Keratinocyte (primary cell): ENCODE measurements at regions not wholly inside any gene's neighbourhood (a gene's known extent, or its start where the extent isn't known, plus 50 kb on each side); places are given as distances from the start of the nearest gene placed in this dataset.

Experiments
- CTCF ChIP-seq, 3 experiments: IDR thresholded peaks in 1 of 3; conservative IDR thresholded peaks in 1 of 3; optimal IDR thresholded peaks in 1 of 3; 2 replicates in 2 of 3; 3 replicates in 1 of 3; pipeline versions ENCODE3 to v1.5.1; 2011; ENCODE audit warnings: low read length in 3 of 3, mild to moderate bottlenecking in 3 of 3, moderate library complexity in 2 of 3, control low read depth in 1 of 3, inconsistent platforms in 1 of 3; ENCODE audit not compliant: insufficient read depth in 2 of 3; ENCODE audit errors: extremely low read depth in 1 of 3
- EZH2 ChIP-seq: IDR thresholded peaks from one replicate; pipeline ENCODE4 v1.6.1; 2012; ENCODE audit warnings: inconsistent platforms, mild to moderate bottlenecking, low read length, moderate library complexity

GRCh38 chr6:14946753-14947152, 299.1 kb upstream of the JARID2 start:
- no peak for TF ChIP-seq CTCF (optimal IDR thresholded peaks at IDR 0.05 in 1 of 3, IDR thresholded peaks at IDR 0.05 in 1 of 3, conservative IDR thresholded peaks at IDR 0.05 in 1 of 3; ENCODE audit: extremely low read depth in 1 of 3, insufficient read depth in 2 of 3, low read length in 3 of 3)
- TF ChIP-seq EZH2, result no peak
